Activated T-cell treated with anti-CD3 and anti-CD28 coated beads, Interleukin-2, amount 50 U/mL, for 1 hour (primary cell): ENCODE measurements at regions not wholly inside any gene's neighbourhood (a gene's known extent, or its start where the extent isn't known, plus 50 kb on each side); places are given as distances from the start of the nearest gene placed in this dataset.
"Not testable (repeated sequence)": the region's sequence is repeated elsewhere in the genome, so short reads cannot be mapped to it uniquely, and the experiment has no call there.

Experiments
- DNase-seq: peaks from one replicate; pipeline ENCODE4 v3.0.0-alpha.2; 2020

GRCh38 chr2:84038866-84039265 is 420.2 kb downstream of the SUCLG1 start:
- DNase-seq, result no peak

GRCh38 chr2:84033347-84033974 is 425.6 kb downstream of the SUCLG1 start:
- DNase-seq, result no peak

GRCh38 chr2:84031312-84032050 is 427.6 kb downstream of the SUCLG1 start:
- no peak for DNase-seq

GRCh38 chr2:84029903-84030575 is 429.0 kb downstream of the SUCLG1 start:
- DNase-seq, result no peak

- DNase-seq, result no peak
Observed at GRCh38 chr2:84026818-84027217, 432.3 kb downstream of the SUCLG1 start.

- no peak for DNase-seq
Observed at GRCh38 chr2:84022810-84023431, 436.2 kb downstream of the SUCLG1 start.

GRCh38 chr2:84017010-84017409 is 442.1 kb downstream of the SUCLG1 start:
- no peak for DNase-seq

- no peak for DNase-seq
Observed at GRCh38 chr2:84016183-84016582, 442.9 kb downstream of the SUCLG1 start.

- no peak for DNase-seq
Observed at GRCh38 chr2:83997889-83998288, 461.2 kb downstream of the SUCLG1 start.

- DNase-seq, result no peak
Observed at GRCh38 chr2:83994633-83995179, 464.4 kb downstream of the SUCLG1 start.

GRCh38 chr2:83993873-83994632 is 465.0 kb downstream of the SUCLG1 start:
- no peak for DNase-seq

- DNase-seq, result no peak
Observed at GRCh38 chr2:83991992-83992391, 467.1 kb downstream of the SUCLG1 start.

GRCh38 chr2:83990636-83991035 is 468.4 kb downstream of the SUCLG1 start:
- no peak for DNase-seq

GRCh38 chr2:83976628-83977027 is 482.5 kb downstream of the SUCLG1 start:
- not testable (repeated sequence) for DNase-seq

GRCh38 chr2:83972128-83972527 is 487.0 kb downstream of the SUCLG1 start:
- DNase-seq, result no peak

GRCh38 chr2:83971547-83971946 is 487.5 kb downstream of the SUCLG1 start:
- DNase-seq, result no peak

- no peak for DNase-seq
Observed at GRCh38 chr2:83970217-83970929, 488.7 kb downstream of the SUCLG1 start.

- no peak for DNase-seq
Observed at GRCh38 chr2:83969085-83969484, 490.0 kb downstream of the SUCLG1 start.

- no peak for DNase-seq
Observed at GRCh38 chr2:83967854-83968253, 491.2 kb downstream of the SUCLG1 start.

- not testable (repeated sequence) for DNase-seq
Observed at GRCh38 chr2:83966946-83967345, 492.1 kb downstream of the SUCLG1 start.

GRCh38 chr2:83961512-83961911 is 497.6 kb downstream of the SUCLG1 start:
- no peak for DNase-seq

GRCh38 chr2:83960371-83960770 is 498.7 kb downstream of the SUCLG1 start:
- DNase-seq, result no peak
